ENCODE measurements at regions not wholly inside any gene's neighbourhood (a gene's known extent, or its start where the extent isn't known, plus 50 kb on each side); places are given as distances from the start of the nearest gene placed in this dataset.

DNA sequence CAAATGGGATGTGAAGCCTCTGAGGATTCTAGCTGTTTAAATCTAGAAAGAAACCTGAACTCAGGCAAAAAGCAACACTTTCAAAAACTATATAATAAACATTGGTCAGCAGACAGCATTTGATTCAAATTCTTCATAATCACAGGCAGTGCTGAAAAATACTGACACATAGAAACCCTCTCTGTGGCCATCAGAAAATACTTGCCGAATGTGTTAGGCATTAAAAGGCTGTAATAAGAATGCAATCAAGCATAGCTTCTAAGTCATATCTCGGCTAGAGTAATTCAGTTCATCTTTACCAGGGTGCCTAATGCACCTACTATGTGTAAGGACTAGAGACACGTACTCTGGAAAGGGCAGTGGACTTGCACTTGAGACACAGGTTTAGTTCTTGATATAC, 405.3 kb upstream of the SGCD start:
- no peak overlapping the region for H2BK5ac ChIP-seq (ENCODE audit: low read length)
- no peak overlapping the region for H3K4ac ChIP-seq (ENCODE audit: low read length)
- no peak for DNase-seq (ENCODE audit: low spot score)
- H3K27me3 ChIP-seq (ENCODE audit: control insufficient read depth in 3 of 3, insufficient read depth in 3 of 3, low read depth in 1 of 3, low read length in 3 of 3): no peaks in the 10 kb centered on the region
- no peak overlapping the region for H4K91ac ChIP-seq (ENCODE audit: low read depth, low read length, poor library complexity)
- H3K79me1 ChIP-seq (ENCODE audit: low read depth, low read length): no peaks in the 10 kb centered on the region
- no peak overlapping the region for H3K23ac ChIP-seq (ENCODE audit: low read depth, low read length, poor library complexity)
- H2BK12ac ChIP-seq (ENCODE audit: low read length): no peak overlapping the region
- H2AFZ ChIP-seq (ENCODE audit: low read length): no peak overlapping the region
- H3K27ac ChIP-seq (replicated peaks; ENCODE audit: low read length): no peak overlapping the region
- no peak overlapping the region for H3K4me2 ChIP-seq (ENCODE audit: insufficient read depth, low read length, poor library complexity, severe bottlenecking)
- no peak overlapping the region for H3K18ac ChIP-seq (ENCODE audit: low read length)
- WGBS, 2 donors (ENCODE audit: extremely low coverage in 2 of 2, insufficient read length in 2 of 2, insufficient replicate concordance in 1 of 2): no CpG with 5 or more reads among the region's 3 CpGs
- H2BK15ac ChIP-seq (ENCODE audit: low read length): no peak overlapping the region
- no peaks in the 10 kb centered on the region for H3K36me3 ChIP-seq (replicated peaks in 1 of 2; ENCODE audit: control insufficient read depth in 2 of 2, insufficient read depth in 2 of 2, low read length in 2 of 2)
- H3K9me3 ChIP-seq (replicated peaks in 1 of 2; ENCODE audit: control insufficient read depth in 2 of 2, insufficient read depth in 1 of 2, low read depth in 1 of 2, low read length in 2 of 2): no peaks in the 10 kb centered on the region
- H3K4me1 ChIP-seq (ENCODE audit: control insufficient read depth in 2 of 2, insufficient read depth in 1 of 2, low read depth in 1 of 2, low read length in 2 of 2): peaks cover 0 to 2% of the 10 kb centered on the region in 2 donors
- no peak overlapping the region for H3K9ac ChIP-seq (ENCODE audit: low read depth, low read length, poor library complexity)
- no peak overlapping the region for H2AK5ac ChIP-seq (ENCODE audit: low read depth, low read length)
- H4K8ac ChIP-seq (ENCODE audit: low read depth, low read length): no peak overlapping the region
- H3K14ac ChIP-seq (ENCODE audit: low read length): no peak overlapping the region
- no peak overlapping the region for H3K4me3 ChIP-seq (ENCODE audit: low read length in 2 of 2)
- H2BK120ac ChIP-seq (ENCODE audit: low read depth, low read length): no peak overlapping the region

DNA sequence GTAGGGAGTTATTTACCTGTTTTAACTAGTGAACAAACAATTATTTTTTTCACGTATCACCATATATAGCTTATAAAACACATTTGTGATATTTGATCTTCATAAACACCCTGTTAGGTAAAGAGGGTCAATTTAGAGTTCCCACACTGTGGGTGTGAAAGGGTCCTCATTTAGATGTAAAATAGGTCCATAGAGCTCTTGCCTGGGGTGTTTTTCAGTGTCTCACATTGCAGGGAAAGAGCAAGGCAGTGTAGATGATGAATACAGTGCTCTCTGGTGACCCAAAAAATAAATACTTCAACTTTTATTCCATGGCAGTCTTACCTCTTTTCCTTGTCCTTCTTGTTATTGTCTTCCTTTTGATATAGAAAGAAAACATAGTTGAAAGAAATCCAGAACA, 403.2 kb upstream of the SGCD start:
- no peak overlapping the region for H3K9ac ChIP-seq (ENCODE audit: low read depth, low read length, poor library complexity)
- no peak overlapping the region for H3K4me3 ChIP-seq (ENCODE audit: low read length in 2 of 2)
- H3K27ac ChIP-seq (replicated peaks; ENCODE audit: low read length): no peak overlapping the region
- no peak overlapping the region for H2BK15ac ChIP-seq (ENCODE audit: low read length)
- no peak overlapping the region for H3K23ac ChIP-seq (ENCODE audit: low read depth, low read length, poor library complexity)
- no peaks in the 10 kb centered on the region for H3K36me3 ChIP-seq (replicated peaks in 1 of 2; ENCODE audit: control insufficient read depth in 2 of 2, insufficient read depth in 2 of 2, low read length in 2 of 2)
- H3K27me3 ChIP-seq (ENCODE audit: control insufficient read depth in 3 of 3, insufficient read depth in 3 of 3, low read depth in 1 of 3, low read length in 3 of 3): no peaks in the 10 kb centered on the region
- no peak overlapping the region for H2AK5ac ChIP-seq (ENCODE audit: low read depth, low read length)
- H3K4me1 ChIP-seq (ENCODE audit: control insufficient read depth in 2 of 2, insufficient read depth in 1 of 2, low read depth in 1 of 2, low read length in 2 of 2): peaks cover 0 to 2% of the 10 kb centered on the region in 2 donors
- H4K8ac ChIP-seq (ENCODE audit: low read depth, low read length): no peak overlapping the region
- no peaks in the 10 kb centered on the region for H3K9me3 ChIP-seq (replicated peaks in 1 of 2; ENCODE audit: control insufficient read depth in 2 of 2, insufficient read depth in 1 of 2, low read depth in 1 of 2, low read length in 2 of 2)
- no peak for DNase-seq (ENCODE audit: low spot score)
- no peak overlapping the region for H3K4me2 ChIP-seq (ENCODE audit: insufficient read depth, low read length, poor library complexity, severe bottlenecking)
- H3K18ac ChIP-seq (ENCODE audit: low read length): no peak overlapping the region
- H2AFZ ChIP-seq (ENCODE audit: low read length): no peak overlapping the region
- no peaks in the 10 kb centered on the region for H3K79me1 ChIP-seq (ENCODE audit: low read depth, low read length)
- no CpG with 5 or more reads among the region's 1 CpG for WGBS, 2 donors (ENCODE audit: extremely low coverage in 2 of 2, insufficient read length in 2 of 2, insufficient replicate concordance in 1 of 2)
- no peak overlapping the region for H2BK120ac ChIP-seq (ENCODE audit: low read depth, low read length)
- H2BK12ac ChIP-seq (ENCODE audit: low read length): no peak overlapping the region
- H2BK5ac ChIP-seq (ENCODE audit: low read length): no peak overlapping the region
- H3K14ac ChIP-seq (ENCODE audit: low read length): no peak overlapping the region
- H4K91ac ChIP-seq (ENCODE audit: low read depth, low read length, poor library complexity): no peak overlapping the region
- no peak overlapping the region for H3K4ac ChIP-seq (ENCODE audit: low read length)

DNA sequence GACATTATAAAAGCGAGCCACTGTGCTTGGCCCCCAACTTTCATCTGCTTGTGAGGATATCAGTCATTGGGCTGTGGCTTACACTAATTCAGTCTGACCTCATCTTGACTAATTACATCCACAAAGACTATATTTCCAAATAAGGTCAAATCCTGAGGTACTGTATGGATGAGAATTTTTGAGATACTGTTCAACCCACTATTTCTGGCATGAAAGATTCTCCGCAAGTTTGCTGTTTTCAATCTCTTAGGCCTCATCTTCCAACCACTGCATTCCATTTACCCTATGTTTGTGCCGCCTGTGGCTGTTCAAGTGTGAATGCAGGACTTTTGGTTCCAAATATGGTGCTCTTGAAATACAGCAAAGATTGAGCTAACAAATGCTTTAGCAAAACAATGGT, 400.9 kb upstream of the SGCD start:
- no peak overlapping the region for H2BK12ac ChIP-seq (ENCODE audit: low read length)
- H2BK15ac ChIP-seq (ENCODE audit: low read length): no peak overlapping the region
- H3K27ac ChIP-seq (replicated peaks; ENCODE audit: low read length): no peak overlapping the region
- H3K79me1 ChIP-seq (ENCODE audit: low read depth, low read length): no peaks in the 10 kb centered on the region
- no peak overlapping the region for H3K4me3 ChIP-seq (ENCODE audit: low read length in 2 of 2)
- H4K91ac ChIP-seq (ENCODE audit: low read depth, low read length, poor library complexity): no peak overlapping the region
- H2BK120ac ChIP-seq (ENCODE audit: low read depth, low read length): no peak overlapping the region
- H3K14ac ChIP-seq (ENCODE audit: low read length): no peak overlapping the region
- H3K27me3 ChIP-seq (ENCODE audit: control insufficient read depth in 3 of 3, insufficient read depth in 3 of 3, low read depth in 1 of 3, low read length in 3 of 3): no peaks in the 10 kb centered on the region
- no peak overlapping the region for H2AK5ac ChIP-seq (ENCODE audit: low read depth, low read length)
- no peak for DNase-seq (ENCODE audit: low spot score)
- peaks cover 0 to 2% of the 10 kb centered on the region in 2 donors for H3K4me1 ChIP-seq (ENCODE audit: control insufficient read depth in 2 of 2, insufficient read depth in 1 of 2, low read depth in 1 of 2, low read length in 2 of 2)
- H3K23ac ChIP-seq (ENCODE audit: low read depth, low read length, poor library complexity): no peak overlapping the region
- H3K18ac ChIP-seq (ENCODE audit: low read length): no peak overlapping the region
- no peak overlapping the region for H2AFZ ChIP-seq (ENCODE audit: low read length)
- no peaks in the 10 kb centered on the region for H3K36me3 ChIP-seq (replicated peaks in 1 of 2; ENCODE audit: control insufficient read depth in 2 of 2, insufficient read depth in 2 of 2, low read length in 2 of 2)
- no peak overlapping the region for H3K4me2 ChIP-seq (ENCODE audit: insufficient read depth, low read length, poor library complexity, severe bottlenecking)
- no CpG with 5 or more reads among the region's 3 CpGs for WGBS, 2 donors (ENCODE audit: extremely low coverage in 2 of 2, insufficient read length in 2 of 2, insufficient replicate concordance in 1 of 2)
- no peak overlapping the region for H3K9ac ChIP-seq (ENCODE audit: low read depth, low read length, poor library complexity)
- H4K8ac ChIP-seq (ENCODE audit: low read depth, low read length): no peak overlapping the region
- H2BK5ac ChIP-seq (ENCODE audit: low read length): no peak overlapping the region
- H3K9me3 ChIP-seq (replicated peaks in 1 of 2; ENCODE audit: control insufficient read depth in 2 of 2, insufficient read depth in 1 of 2, low read depth in 1 of 2, low read length in 2 of 2): no peaks in the 10 kb centered on the region
- H3K4ac ChIP-seq (ENCODE audit: low read length): no peak overlapping the region

DNA sequence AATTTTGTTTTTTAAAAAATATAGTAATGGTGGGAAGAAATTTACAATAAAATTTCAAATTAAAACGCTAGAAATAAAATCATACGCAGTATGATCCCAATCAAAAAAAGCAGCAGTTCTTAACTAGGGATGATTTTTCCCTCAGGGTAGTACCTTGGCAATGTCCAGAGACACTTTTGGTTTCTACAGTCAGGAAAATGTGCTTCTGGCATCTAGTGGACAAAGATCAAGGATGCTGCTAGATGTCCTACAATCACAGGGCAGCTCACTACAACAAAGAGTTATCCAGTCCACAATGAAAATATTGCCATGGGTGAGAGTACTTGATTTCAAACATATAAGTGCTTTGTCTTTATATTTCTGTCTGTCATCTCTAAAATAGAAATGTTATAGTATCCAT, 400.2 kb upstream of the SGCD start:
- no peak overlapping the region for H2BK15ac ChIP-seq (ENCODE audit: low read length)
- no peak overlapping the region for H3K14ac ChIP-seq (ENCODE audit: low read length)
- H3K23ac ChIP-seq (ENCODE audit: low read depth, low read length, poor library complexity): no peak overlapping the region
- H2BK5ac ChIP-seq (ENCODE audit: low read length): no peak overlapping the region
- DNase-seq (ENCODE audit: low spot score): no peak
- H3K4me1 ChIP-seq (ENCODE audit: control insufficient read depth in 2 of 2, insufficient read depth in 1 of 2, low read depth in 1 of 2, low read length in 2 of 2): peaks cover 0 to 2% of the 10 kb centered on the region in 2 donors
- H3K36me3 ChIP-seq (replicated peaks in 1 of 2; ENCODE audit: control insufficient read depth in 2 of 2, insufficient read depth in 2 of 2, low read length in 2 of 2): no peaks in the 10 kb centered on the region
- no peak overlapping the region for H4K91ac ChIP-seq (ENCODE audit: low read depth, low read length, poor library complexity)
- no peak overlapping the region for H3K4me3 ChIP-seq (ENCODE audit: low read length in 2 of 2)
- no peak overlapping the region for H3K9ac ChIP-seq (ENCODE audit: low read depth, low read length, poor library complexity)
- H3K4me2 ChIP-seq (ENCODE audit: insufficient read depth, low read length, poor library complexity, severe bottlenecking): no peak overlapping the region
- no peaks in the 10 kb centered on the region for H3K79me1 ChIP-seq (ENCODE audit: low read depth, low read length)
- H2AFZ ChIP-seq (ENCODE audit: low read length): no peak overlapping the region
- H3K9me3 ChIP-seq (replicated peaks in 1 of 2; ENCODE audit: control insufficient read depth in 2 of 2, insufficient read depth in 1 of 2, low read depth in 1 of 2, low read length in 2 of 2): no peaks in the 10 kb centered on the region
- no peak overlapping the region for H3K4ac ChIP-seq (ENCODE audit: low read length)
- WGBS, 2 donors (ENCODE audit: extremely low coverage in 2 of 2, insufficient read length in 2 of 2, insufficient replicate concordance in 1 of 2): no CpG with 5 or more reads among the region's 2 CpGs
- no peak overlapping the region for H2BK120ac ChIP-seq (ENCODE audit: low read depth, low read length)
- H2AK5ac ChIP-seq (ENCODE audit: low read depth, low read length): no peak overlapping the region
- H4K8ac ChIP-seq (ENCODE audit: low read depth, low read length): no peak overlapping the region
- no peak overlapping the region for H2BK12ac ChIP-seq (ENCODE audit: low read length)
- H3K27ac ChIP-seq (replicated peaks; ENCODE audit: low read length): no peak overlapping the region
- H3K27me3 ChIP-seq (ENCODE audit: control insufficient read depth in 3 of 3, insufficient read depth in 3 of 3, low read depth in 1 of 3, low read length in 3 of 3): no peaks in the 10 kb centered on the region
- H3K18ac ChIP-seq (ENCODE audit: low read length): no peak overlapping the region
